GM21381 (cell line): ENCODE measurements at regions not wholly inside any gene's neighbourhood (a gene's known extent, or its start where the extent isn't known, plus 50 kb on each side); places are given as distances from the start of the nearest gene placed in this dataset.

Source experiments
- ATAC-seq: cut with Tn5 transposase; IDR thresholded peaks from one replicate; pipeline ENCODE4 v1.9.1; 2021; ENCODE audit warnings: mild to moderate bottlenecking, moderate library complexity; ENCODE audit not compliant: unreplicated experiment

DNA sequence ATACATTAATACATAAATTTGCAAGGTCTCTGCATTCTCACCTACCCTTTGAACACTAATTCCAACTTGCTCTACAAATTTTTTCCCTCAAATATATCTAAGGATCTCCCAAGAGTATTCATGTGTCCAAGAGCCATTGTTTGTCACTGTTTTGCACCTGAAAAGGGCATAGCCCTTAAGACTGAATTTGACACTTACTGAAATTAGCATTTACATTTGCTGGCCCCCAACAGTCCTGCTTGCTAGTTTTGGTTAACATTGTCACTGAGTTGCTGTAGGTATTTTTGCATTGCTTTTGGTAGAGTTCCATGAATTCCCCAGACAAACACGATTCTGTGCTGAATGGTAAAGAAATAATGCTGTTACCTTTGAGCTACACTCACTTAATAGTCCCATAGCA is 57.3 kb downstream of the KCNA4 start:
- no peak for ATAC-seq

GRCh38 chr11:29957431-29957830 is 59.4 kb downstream of the KCNA4 start:
- ATAC-seq: no peak

GRCh38 chr11:29956076-29956556 is 60.7 kb downstream of the KCNA4 start:
- no peak for ATAC-seq

DNA sequence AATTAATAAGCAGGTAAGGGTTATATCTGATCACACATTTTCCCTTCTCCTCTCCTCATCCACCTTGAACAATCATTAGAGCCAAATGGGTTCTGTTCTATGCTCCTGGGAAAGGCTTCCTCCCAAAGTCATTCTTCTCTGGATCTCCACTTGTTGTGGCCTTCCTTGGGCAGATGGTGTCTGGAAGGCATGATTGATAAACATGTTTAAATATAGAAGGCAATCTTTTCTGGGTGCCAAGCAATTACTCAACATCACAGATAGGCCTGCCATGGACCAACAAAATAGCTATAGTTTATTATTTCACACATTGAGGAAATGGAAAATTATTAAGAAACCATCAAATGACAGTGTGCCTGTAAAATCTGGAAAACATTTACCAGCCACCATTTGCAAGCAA is 73.5 kb downstream of the KCNA4 start:
- ATAC-seq: no peak

DNA sequence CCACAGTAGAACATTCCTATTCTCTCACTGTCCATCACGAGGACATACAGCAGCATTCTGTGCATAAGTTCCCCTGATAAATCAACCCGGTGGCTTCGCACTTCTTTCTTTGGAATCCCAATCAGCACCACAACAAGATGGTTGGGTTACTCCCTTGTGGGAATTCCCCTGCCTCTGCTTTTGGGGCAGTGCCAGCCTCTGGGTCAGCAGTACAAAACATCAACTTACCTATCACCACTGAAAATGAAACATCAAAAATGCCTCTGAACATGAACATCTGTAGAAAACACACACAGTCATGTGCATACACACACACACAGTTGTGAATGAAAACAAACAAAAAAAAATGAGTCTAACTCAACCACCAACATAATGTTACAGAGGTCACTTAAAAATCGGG is 79.3 kb downstream of the KCNA4 start:
- ATAC-seq: no peak

DNA sequence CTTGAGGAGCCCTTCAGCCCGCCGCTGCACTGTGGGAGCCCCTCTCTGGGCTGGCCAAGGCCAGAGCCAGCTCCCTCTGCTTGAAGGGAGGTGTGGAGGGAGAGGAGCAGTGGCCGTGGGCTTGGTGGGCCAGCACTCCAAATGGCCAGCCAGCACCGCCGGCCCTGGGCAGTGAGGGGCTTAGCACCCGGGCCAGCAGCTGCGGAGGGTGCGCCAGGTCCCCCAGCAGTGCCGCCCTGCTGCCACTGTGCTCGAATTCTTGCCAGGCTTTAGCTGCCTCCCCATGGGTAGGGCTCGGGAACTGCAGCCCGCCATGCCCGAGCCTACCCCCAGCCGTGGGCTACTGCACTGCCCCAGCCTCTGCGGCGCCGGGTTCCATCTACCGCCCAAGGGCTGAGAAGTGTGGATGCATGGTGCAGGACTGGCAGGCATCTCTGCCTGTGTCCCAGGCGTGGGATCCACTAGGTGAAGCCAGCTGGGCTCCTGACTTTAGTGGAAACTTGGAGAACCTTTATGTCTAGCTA is 82.7 kb downstream of the KCNA4 start:
- ATAC-seq: no peak

DNA sequence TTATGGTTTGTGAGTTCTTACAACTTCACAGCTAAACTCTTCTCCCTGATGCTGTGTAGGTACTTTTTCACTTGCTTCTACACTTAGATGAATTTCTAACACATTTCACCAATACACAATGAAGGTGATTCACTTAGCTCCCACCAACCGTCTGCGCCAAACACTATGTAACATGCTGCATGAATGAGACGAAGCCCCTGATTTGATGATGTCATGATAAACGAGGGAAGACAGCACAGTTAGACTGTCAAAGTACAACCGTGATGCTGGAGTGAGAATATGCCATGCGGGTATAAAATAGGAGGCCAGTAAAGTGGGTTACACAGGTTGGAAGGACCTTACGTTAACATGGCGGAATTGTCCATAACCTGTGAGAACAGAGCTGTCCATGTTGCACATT is 100.8 kb downstream of the KCNA4 start:
- ATAC-seq: no peak

DNA sequence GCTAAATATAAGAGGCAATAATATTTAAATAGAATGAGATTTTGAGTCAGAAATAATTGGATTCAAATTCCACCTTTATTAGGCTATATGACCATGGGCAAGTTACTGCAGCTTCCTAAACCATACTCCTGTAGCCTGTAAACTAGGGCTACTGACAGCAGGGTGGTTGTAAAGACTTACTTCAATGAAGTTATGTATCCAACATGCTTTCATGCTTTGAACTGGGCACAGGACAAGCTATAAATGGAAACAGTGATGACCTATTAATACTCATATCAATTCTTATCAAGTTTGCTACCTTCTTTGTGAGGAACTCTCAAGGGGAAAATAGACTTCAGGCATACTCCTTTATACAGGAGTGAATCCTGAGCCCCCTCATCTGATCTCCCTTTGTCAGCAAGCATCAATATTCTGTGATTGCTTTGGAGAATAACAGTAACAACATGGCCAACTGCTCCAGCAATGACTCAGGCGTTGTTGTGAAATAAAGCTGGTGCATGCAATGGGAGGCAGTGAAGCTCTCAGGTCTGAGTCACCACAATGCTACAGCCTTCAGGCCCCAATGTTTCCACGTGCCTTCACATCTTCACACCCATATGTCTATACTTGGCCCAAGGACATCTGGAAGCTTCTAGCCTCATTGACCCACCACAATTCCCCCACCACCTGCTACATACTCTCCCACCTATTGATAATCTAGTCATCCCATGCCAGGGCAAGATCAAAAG is 102.5 kb downstream of the KCNA4 start:
- no peak for ATAC-seq

GRCh38 chr11:29913352-29913751 is 103.5 kb downstream of the KCNA4 start:
- no peak for ATAC-seq

- no peak for ATAC-seq
These were observed 116.4 kb downstream of the KCNA4 start for GRCh38 chr11:29900382-29900781.

- ATAC-seq: no peak
These were observed 137.3 kb downstream of the KCNA4 start for GRCh38 chr11:29879560-29879959.

DNA sequence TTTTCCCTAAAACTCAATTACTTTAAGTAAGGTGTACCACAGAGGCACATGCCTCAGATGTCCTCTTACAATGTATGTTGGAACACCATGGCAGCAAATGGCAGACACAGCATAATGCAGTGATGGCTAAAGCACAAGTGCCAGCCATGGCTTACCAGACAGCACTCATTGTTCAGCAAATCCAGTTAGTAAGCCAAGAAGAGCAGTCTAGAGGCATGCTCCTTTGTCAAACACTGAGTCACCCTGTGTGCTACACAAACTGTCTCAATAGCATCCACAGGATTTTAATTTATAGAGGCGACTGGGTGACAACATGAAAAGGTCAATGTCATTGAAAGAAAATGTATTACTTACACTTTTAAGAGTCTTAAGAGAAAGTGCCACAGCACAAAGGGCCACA is 140.6 kb downstream of the KCNA4 start:
- ATAC-seq: no peak

DNA sequence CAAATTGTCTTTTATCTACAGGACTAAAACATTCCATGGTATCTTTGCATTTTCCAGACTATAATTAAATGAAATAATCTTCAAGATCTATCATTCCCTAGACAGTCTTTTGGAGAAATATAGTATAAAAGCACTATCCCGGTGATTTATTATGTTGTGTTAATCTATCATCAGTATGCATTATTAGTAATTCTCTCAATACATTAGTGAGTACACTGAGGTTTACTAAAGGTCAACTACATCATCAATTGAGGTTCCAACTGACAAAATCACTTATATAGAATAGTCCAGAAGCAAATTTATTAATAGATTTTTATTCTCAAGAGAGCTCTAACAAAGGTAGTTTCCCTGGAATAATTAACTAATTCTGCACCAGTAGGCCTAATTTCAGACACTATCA is 169.6 kb downstream of the KCNA4 start:
- no peak for ATAC-seq

DNA sequence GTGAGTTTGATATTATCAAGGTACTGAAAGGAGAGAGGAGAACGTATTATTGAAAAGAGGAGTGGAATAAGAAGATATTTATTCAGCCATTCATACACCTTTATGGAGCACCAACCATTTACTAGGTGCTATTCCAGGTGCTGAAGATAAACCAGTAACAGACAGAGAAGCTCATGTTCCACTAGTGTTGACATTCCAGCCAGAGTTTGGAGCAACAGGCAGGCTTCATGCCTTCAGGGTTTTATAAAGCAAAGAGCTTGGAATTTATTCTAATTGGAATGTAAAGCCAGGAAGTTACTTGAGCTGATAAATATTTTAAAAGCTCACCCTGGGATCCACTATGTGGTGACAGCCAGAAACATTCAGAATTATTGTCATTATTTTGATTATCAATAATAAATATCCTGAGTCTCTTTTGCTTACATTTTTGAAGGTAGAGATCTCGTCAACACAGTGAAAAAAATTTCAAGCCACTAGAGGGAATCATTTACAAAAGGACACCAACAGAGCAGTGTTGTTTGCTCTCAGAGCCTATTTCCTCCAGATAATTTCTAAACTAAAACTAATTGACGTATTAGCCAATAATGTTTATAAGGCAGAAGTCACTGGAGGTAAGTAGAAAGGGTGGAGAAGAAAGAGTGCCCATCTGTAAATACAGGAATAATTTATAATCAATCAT is 172.0 kb downstream of the KCNA4 start:
- ATAC-seq: no peak

DNA sequence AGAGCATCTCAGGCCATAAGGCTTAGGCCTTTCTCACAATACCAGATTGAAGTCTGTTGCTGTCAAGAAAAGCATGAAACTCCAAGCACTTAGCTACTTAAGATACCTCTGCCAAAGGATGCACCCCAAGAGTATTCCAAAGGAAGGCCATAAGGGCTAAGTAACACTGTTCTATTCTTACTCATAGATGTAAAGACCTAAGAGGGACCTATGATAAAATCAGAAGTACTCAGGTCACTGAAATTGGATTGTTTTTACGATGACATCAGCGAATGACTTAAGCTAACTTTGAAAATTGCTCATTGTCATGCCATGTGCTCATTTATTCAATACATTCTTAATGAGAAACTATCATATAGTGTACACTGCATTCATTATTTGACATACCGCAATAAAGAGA is 172.8 kb downstream of the KCNA4 start:
- no peak for ATAC-seq

GRCh38 chr11:29842061-29842460 is 174.8 kb downstream of the KCNA4 start:
- ATAC-seq: no peak

DNA sequence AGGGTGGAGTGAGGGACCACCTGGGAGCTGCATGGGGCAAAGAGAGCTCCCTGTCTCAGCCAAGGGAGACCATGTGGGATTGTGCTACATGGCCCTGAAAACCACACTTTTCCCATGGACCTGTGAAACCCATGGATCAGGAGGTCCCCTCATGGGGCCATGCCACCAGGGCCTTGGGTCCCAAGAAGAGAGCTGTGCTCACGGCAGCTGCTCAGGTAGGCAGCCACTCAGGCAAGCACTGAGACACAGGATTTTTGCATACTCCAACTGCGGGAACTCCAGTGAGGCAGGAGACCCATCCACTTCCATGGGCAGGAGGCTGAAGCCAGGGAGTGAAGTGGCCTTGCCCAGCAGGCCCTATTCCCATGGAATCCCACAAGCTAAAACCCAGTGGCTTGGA is 190.0 kb downstream of the KCNA4 start:
- ATAC-seq: no peak

DNA sequence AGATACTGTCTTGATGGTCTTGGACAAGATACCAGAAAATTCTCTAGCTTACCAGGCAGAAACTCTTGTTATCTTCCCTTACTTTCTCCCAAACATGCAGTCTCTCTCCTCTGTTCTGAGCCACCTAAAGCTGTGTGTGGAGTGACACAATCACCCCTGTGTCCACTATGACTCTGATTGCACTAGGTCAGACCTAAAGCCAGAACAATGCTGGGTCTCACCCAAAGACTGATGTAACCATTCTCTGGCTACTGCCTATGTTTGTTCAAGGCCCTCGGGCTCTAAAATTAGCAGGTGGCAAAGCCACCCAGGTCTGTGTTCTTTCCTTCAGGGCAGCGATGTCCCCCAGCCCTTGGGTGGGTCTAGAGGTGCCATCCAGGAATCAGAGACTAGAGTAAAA is 200.5 kb downstream of the KCNA4 start:
- no peak for ATAC-seq

GRCh38 chr11:29809121-29809520 is 207.7 kb downstream of the KCNA4 start:
- ATAC-seq: no peak

GRCh38 chr11:29802522-29802921 is 214.3 kb downstream of the KCNA4 start:
- ATAC-seq: no peak

- no peak for ATAC-seq
These were observed 215.3 kb downstream of the KCNA4 start for GRCh38 chr11:29801561-29801960.

- ATAC-seq: no peak
These were observed 230.7 kb downstream of the KCNA4 start for GRCh38 chr11:29786092-29786491.
